NCI-H446 (cell line): ENCODE measurements at regions not wholly inside any gene's neighbourhood (a gene's known extent, or its start where the extent isn't known, plus 50 kb on each side); places are given as distances from the start of the nearest gene placed in this dataset.
A peak's percentile ranks its signal among the peaks of the same experiment; 100 is the strongest.
"Not testable (repeated sequence)": the region's sequence is repeated elsewhere in the genome, so short reads cannot be mapped to it uniquely, and the experiment has no call there.

Source experiments
- DNase-seq, 2 experiments: peaks; one replicate each; lab custom pipeline; 2025; lab: John Stamatoyannopoulos, UW

DNA sequence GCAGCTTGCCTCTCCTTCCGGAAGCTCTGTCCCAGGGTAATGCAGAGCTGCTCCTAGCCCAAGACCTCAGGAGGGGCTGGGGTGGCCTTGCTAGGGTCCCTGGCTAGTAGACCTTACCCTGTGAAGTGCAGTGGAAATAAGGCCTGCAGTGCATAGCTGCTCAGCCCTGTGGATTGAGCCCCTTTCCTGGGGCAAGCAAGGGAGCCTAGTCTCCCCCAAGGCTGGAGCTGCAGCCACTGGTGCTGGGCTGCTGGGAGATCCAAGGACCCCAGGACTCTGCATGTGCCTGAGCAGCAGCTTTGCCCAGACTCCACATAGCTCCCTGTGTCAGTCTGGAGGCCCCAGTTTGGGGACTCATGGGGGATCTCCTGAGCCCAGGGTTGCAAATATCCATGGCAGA is 57.9 kb downstream of the FANCF start:
- DNase-seq, result no peak

DNA sequence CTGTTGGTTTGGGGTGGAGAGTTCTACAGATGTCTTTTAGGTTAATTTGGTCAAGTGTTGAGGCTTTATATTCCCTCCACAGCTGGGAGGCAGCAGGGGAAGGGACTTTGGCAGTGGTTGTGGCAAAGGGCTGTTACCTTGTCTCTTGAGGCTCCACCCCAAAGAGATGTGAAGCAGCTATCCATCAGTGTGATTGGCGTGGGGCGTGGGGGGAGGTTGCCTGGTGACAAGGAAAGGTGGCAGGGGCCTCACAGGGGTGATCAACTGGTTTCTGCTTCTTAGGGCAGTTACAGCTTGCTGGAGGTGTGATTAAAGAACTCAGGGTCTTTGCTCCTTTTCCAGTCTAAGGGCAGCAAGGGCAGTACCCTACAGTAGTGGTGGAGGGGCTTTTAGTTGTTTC is 59.3 kb downstream of the FANCF start:
- DNase-seq, result no peak

DNA sequence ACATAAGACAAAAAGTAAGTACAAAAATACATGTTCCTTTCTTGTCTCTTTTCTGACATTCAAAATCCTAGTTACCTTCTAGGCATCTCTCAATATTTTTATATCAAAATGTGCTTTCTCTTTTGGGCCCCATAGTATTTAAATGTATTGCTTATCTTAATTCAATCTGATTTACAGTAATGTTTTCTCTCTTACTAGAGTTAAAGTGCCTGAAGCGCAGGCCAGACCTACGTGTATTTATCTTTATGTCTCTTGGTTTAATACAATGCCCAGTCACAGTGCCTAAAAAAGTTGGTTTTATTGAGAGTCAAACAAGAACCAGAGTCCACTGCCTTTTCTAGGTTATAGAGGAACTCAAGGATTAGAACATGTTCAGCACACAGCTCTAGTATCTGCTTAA is 64.3 kb downstream of the FANCF start:
- no peak for DNase-seq

DNA sequence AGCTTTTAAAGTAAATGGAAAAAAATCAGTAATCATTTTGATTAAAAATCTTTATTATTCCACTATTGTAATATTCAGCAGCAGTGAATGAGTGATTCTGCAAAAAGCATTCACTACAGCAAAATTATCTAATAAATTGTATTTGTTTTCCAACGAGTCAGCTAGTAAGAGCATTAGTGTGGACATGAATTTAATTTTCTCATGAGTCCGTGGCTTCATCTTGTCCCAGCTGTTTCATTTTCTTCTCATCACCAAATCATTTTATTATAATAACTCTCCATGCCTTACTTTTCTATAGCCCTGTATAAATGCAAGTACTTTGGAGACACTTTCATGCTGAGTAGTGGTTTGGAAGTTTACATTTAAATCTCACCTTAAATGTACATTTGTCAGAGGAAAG is 66.2 kb downstream of the FANCF start:
- peak in 1 of 2 experiments; percentile 51 for DNase-seq

DNA sequence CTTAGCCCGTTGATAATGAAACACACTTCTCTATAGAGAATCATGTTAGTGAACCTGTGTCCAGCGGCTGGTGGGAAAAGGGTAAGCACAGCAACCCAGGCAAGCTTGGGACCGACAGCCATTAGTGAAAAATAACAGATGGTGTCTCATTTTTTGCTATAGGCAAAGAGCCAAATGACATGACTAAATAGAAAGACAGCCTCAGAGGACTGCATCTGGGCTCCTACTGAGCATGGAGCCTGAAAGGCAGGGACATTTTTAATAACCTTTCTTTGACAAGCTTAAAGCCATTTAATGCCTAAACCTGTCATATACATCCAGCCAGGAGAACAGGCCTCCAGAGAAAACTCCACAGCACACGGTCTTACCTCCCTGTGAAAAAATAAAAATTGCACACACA is 67.0 kb downstream of the FANCF start:
- peak; percentile 87 to 99 for DNase-seq

DNA sequence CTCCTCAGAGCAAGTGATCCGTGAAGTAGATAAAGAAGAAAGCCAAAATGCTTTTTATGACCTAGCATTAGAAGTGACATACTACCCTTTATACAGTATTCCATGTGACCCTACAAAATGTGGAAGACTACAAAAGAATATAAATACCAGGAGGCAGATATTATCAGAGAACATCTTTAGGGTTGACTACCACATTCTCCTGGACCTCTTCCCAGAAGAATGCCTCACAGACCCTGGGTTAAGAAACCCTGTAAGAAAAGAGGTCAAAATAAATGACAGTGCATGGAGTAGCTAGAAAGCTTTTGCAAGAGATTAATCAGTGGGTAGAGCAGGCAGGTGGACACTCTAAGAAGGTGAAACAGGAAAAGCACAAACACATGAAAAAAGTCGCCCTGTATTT is 69.2 kb downstream of the FANCF start:
- no peak for DNase-seq

DNA sequence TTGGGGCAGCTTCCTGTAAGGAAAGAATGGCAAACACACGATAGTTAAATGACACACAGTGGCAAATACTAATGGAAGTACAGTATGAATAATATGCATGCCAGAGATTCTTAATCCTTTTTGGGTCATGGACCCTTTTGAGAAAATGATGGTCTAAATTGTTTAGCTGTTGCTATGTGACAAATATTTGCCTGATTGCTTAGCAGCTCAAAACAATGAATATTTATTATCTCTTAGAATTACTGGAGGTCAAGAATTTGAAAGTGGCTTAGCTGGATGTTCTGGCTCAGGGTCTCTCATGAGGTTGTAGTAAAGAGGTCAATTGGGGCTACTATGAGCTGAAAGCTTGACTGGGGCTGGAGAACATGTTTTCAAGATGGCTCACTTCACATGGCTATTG is 69.7 kb downstream of the FANCF start:
- no peak for DNase-seq

DNA sequence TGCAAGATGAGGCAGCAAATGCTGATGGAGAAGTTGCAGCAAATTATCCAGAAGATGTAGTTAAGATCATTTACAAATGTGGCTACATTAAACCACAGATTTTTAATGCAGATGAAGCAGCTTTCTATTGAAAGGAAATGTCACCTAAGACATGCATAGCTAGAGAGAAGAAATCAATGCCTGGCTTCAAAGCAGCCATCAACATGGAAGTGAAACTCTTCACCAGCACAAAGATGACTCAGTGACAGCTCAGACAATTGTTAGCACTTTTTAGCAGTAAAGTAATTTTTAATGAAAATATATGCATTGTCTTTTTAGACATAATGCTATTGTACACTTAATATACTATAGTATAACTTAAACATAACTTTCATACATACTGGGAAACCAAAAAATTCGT is 71.4 kb downstream of the FANCF start:
- no peak for DNase-seq

DNA sequence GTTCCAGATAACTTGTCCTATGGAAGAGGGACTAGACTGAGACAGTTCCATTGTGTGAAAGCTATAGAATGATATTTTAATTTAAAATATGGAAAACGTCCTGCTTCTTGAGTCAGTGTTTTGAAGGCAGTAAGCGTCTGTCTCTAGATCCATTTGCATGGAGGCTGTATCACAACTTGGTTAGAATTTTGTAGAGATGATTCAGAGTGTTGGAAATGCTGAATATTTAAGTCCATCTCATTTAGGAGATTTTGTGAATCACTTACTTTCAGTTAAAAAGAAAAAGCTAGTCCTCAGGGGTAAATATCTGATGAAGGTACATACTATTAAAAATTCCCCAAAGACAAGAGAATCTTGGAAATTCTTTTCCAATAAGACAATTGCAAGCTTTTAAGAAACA is 72.7 kb downstream of the FANCF start:
- no peak for DNase-seq

DNA sequence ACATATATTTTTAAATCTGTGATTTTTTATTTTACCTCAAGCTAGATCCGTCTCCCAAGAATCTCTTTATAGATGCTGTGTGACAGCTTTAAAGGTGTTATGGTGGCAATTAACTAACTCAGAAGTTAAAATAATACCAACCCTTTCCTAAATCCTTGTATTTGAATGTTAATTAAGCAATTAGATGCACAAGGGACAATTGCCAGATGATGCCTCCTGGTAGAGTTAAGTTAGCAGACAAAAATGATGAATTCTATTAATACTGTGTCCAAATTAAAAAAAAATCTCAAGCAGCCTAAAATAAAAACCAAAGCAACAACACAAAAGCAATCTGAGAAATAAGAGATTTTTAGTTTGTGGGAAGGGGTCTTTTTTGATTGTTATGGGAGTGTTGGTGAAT is 78.9 kb downstream of the FANCF start:
- DNase-seq, result peak in 1 of 2 experiments; percentile 87

DNA sequence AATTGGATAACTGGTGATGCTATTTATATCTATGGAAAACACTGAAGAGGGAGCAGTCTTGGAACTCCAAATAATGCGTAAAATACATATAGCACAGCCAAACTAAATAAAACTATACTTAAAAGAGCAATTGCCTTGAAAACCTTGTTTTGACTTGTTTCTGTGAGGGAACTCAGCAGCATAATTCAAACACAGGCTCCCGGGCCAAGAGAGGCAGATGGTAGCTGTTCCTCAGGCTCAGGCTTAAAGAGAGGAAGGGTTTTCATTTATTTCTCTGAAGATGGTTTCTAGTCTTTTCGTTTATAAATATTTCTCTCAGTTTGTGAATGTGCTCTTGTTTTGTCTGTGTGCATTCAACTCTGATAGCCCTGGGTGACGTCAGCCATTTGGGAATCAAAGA is 82.4 kb downstream of the FANCF start:
- DNase-seq, result peak; percentile 45 to 80

DNA sequence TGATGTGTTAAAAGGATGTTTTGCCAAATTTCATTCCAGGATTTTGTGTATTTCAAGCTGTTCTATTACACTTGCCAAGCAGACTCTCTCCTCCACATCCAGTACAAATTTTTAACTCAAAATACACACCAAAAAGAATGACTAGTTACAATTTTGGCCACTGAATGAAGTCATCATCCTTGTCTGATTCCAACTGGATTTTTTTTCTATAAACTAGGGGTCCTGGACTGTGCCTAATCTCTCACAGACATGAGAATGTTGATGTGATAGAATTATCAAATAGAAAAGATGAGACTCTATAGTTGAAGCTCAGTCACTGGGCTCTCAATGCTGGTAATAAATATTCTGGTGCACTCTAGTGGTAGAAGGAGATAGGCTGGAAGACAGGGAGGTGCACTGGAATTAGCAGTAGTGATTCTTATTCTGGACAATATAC is 85.8 kb downstream of the FANCF start:
- DNase-seq, result peak; percentile 92 to 97

DNA sequence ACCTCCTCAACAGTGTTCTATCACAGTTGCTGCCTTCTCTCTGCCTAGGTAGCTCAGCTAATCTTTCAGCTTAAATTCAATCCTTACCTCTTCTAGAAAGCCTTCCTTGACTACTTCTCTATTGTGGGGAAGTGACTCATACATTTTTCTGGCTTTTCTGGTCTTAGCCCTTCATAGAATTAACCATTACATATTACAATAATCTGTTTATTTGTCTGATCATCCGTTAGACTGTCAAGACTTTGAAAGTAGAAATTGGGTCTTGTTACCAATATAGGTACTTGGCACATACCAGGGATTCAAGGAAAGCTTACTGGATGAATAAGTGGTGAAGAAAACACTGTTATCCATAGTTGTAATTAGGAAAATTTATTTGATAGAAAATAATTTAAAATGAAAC is 89.6 kb downstream of the FANCF start:
- no peak for DNase-seq

DNA sequence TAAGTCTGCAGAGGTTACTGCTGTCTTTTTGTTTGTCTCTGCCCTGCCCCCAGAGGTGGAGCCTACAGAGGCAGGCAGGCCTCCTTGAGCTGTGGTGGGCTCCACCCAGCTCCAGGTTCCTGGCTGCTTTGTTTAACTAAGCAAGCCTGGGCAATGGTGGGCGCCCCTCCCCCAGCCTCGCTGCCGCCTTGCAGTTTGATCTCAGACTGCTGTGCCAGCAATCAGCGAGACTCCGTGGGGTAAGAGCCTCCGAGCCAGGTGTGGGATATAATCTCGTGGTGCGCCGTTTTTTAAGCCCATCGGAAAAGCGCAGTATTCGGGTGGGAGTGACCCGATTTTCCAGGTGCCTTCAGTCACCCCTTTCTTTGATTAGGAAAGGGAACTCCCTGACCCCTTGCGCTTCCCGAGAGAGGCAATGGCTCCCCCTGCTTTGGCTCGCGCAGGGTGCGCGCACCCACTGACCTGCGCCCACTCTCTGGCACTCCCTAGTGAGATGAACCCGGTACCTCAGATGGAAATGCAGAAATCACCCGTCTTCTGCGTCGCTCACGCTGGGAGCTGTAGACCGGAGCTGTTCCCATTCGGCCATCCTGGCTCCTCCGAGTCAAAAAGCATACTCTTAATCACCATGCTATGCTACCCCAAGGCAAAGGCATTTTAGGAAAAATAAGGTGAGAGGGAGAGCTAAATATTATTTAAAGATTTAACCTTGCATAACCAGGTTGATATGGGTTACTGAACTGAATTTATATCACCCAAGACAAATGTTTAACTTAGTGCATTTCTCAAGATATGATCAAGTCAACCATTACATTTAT is 96.8 kb downstream of the FANCF start:
- DNase-seq, result not testable (repeated sequence)

DNA sequence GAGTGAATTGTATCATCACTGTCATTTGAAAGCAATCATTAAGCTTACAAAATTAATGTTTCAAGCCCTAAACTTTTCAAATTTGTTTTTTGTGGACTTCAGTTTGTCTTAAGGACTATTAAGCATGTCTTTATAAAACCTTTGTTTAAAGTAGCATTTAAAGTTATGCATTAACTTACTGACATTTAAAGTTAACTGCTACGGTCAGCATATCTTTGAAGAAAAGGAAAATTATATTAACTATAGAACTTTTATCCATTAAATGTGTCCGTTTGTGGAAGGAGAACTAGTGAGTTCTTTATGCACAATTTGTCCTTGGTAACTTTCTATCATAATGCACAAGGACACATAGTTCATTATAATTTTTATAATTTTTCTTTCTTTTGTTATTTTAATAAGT is 103.4 kb downstream of the FANCF start:
- DNase-seq, result no peak

DNA sequence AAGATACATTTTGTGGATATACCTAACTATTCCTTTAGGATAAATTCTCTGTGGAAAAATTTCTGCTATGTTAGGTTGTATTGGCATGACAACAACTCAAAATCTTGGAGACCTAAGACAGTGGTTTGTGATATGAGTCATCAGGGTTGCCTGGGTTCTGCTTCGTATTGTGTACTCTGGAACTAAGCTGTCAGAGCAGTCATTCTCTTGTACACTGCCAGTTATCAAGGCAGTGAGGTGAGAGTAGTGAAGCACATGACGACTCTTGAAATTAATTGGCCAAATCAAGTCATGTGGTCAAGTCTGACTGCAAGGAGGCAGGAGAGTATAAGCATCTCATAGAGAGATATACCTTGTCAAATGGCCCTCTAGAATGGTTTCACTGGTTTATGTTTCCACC is 104.4 kb downstream of the FANCF start:
- peak; percentile 59 to 80 for DNase-seq

DNA sequence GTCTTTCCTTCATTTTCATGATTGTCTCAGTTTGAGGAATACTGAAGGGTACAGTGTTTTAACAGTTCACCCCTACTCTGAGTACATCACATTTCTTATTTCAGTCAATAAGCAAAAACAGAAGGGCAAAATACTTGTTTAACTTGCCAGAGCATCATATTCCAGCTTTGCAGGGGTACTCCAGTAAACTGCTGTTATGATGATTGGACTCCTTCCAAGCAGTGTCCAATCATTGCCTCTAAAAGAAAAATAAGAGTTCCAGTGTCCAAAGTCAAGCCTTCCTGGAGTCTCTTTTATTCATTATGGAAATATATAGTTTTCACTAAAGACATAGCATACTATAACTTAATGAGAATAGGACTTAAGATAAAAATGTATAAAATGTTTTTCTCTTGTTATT is 105.1 kb downstream of the FANCF start:
- DNase-seq, result peak; percentile 67 to 86

DNA sequence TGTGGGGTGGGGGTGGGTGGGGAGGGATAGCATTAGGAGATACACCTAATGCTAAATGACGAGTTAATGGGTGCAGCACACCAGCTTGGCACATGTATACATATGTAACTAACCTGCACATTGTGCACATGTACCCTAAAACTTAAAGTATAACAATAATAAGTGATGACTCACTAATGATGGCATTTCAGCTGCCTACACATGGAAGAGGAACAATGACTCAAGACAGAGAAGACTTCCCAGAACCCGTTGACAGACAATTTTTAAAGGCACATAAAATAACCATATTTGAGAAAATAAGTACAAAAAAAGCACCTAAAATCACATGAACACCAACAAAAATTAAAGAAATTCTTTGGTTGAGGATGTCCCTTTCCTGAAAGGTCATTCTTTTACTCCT is 107.3 kb downstream of the FANCF start:
- not testable (repeated sequence) for DNase-seq

DNA sequence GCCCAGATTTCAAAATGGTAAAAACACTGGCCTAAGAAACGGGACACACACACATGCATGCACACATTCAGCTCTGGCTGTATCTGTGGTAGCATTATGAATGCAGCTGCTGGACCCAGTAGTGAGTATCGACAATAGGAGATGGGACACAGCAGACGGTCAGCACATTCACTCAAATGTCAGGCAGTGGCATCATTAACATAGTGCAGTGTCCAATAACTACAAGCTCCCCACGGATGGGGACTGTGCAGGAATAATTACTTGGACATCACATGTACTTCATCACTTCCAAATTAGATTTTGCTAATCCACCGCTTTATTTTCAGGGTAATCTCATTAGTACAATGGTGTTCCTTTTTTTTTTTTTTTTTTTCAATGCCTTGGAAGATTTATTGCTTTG is 109.5 kb downstream of the FANCF start:
- DNase-seq, result no peak

DNA sequence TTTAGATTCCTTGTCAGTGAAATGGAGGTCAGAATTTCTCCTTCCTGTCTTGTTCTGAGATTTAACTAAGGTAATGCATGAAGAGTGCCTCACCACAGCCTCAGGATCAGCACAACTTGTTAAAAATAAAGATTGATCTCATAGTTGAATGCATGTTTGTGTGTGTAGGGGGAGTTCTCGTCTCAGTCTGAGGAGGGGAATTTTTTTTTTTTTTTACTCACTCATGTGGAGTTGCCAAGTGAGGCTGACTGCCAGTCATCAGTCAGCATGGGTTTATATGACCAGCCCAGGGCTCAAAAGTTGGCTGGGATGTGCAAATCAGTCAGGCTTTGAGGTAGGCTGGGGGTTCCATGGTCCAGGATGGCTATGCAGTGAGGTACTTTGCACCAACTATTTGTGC is 113.2 kb downstream of the FANCF start:
- DNase-seq, result peak; percentile 93

DNA sequence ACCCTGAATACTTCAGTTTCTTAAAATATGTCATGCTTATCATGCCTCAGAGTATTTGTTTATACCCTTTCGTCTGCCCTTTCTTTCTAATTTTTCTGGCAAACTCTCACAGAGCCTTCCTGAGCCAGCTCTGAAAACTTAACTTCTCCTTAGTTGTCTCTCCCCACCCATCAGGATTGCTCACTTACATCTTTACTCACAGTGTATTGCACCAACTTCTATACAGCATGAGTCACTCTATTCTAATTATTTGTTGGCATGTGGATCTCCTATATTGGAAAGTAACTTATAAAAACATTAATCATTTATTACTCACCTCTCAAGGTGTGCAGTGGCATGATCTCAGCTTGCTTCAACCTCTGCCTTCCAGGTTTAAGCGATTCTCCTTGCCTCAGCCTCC is 114.9 kb downstream of the FANCF start:
- peak; percentile 54 to 71 for DNase-seq

DNA sequence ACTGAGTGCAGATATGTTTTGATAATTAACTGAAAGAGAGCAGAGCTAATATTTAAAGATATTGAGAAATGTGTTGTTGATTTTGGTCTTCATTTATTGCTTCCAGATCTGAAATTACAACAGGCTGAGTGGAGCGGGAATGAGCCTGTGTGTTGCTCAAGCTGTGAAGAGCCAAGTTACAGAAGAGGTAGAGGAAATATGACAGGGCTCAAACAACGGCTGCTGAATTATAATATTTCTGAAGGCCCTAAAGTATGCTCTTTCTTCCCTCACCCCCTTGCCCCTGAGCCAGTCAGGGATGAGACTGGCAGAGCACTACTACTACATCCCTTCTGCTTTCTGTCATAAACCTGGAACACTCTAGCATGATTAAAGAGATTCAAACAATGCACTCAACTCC is 115.6 kb downstream of the FANCF start:
- peak; percentile 44 to 54 for DNase-seq

DNA sequence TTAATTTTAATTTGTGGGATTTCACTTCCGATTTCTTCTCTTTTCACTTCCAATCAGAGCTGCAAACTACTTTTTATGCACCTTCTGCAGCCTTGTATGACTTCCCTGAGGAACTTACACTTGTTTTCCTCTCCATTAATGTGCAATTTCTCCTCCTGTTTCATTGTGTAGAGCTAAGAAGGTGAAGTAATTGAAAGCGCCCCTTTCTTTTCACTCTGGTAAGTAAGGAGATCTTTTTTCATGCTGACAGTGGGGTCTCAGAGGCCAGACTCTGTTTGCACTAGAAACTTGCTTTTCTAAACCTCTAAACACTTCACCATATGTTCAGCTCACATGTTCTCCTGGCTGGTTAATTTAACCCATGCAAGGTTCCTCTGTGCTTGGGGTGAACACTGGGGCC is 117.0 kb downstream of the FANCF start:
- DNase-seq, result peak; percentile 76 to 83

DNA sequence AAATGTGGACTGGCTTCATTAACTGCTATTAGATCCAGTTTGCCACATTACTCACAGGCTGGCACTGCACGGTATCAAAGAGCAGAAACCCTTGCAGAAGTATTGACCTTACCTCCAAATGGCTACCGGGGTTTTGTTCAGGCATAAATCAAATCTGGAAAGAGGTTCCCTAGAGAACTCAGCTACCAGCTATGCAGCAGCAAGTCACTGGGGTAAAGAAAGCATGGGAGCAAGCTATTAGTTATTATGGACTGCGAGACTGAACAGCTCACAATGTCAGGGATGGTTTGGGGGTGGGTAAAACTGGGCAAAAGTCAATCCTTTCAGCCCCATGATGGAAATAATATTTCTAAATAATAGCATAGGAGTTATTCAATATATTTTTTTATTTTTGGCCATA is 128.1 kb downstream of the FANCF start:
- DNase-seq, result peak in 1 of 2 experiments; percentile 52
